ENCODE measurements at regions not wholly inside any gene's neighbourhood (a gene's known extent, or its start where the extent isn't known, plus 50 kb on each side); places are given as distances from the start of the nearest gene placed in this dataset.

DNA sequence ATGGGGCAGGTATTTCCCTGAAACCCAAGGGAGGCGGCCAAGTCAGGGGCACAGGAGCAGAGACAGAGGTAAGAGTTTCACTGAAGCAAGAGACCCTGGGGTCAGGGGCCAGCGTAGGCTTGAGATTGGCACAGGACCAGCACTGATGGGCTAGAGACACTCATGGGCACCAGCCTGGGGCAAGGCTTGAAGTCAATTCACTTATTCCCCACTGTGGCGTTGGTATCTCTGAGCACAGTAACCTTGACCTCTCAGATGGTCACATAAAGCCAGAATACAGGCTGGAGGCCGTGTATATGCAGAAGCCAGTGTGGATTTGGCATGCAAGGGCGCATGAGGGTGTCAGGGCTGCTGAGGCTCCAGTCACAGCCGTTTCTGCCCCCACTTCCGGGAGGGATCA, 173.5 kb upstream of the GPR12 start:
- TF ChIP-seq, protein P1, sequence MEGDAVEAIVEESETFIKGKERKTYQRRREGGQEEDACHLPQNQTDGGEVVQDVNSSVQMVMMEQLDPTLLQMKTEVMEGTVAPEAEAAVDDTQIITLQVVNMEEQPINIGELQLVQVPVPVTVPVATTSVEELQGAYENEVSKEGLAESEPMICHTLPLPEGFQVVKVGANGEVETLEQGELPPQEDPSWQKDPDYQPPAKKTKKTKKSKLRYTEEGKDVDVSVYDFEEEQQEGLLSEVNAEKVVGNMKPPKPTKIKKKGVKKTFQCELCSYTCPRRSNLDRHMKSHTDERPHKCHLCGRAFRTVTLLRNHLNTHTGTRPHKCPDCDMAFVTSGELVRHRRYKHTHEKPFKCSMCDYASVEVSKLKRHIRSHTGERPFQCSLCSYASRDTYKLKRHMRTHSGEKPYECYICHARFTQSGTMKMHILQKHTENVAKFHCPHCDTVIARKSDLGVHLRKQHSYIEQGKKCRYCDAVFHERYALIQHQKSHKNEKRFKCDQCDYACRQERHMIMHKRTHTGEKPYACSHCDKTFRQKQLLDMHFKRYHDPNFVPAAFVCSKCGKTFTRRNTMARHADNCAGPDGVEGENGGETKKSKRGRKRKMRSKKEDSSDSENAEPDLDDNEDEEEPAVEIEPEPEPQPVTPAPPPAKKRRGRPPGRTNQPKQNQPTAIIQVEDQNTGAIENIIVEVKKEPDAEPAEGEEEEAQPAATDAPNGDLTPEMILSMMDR (IDR thresholded peaks at IDR 0.05): no peak
- TF ChIP-seq POLR2A (IDR thresholded peaks at IDR 0.05): no peak

All from adrenal gland (tissue), 5 donors.